CD14-positive monocyte (primary cell): ENCODE measurements at regions not wholly inside any gene's neighbourhood (a gene's known extent, or its start where the extent isn't known, plus 50 kb on each side); places are given as distances from the start of the nearest gene placed in this dataset.

Experiments used
- DNase-seq, 3 donors: peaks; one replicate each; pipeline ENCODE4 v3.0.0-alpha.2; 2011 to 2022
- H2AFZ ChIP-seq: 2 replicates; pipeline ENCODE4 v1.6.0; 2012; ENCODE audit warnings: mild to moderate bottlenecking, low read depth, low read length, inconsistent platforms; ENCODE audit not compliant: insufficient read depth, poor library complexity, severe bottlenecking
- H3K27ac ChIP-seq, 2 donors: 1 replicate in 1 of 2; 2 replicates in 1 of 2; pipeline ENCODE4 v1.5.1; 2012 to 2013; ENCODE audit warnings: low read length in 2 of 2, control low read depth in 1 of 2, inconsistent platforms in 1 of 2, low read depth in 1 of 2, mild to moderate bottlenecking in 1 of 2
- H3K27me3 ChIP-seq, 2 donors: one replicate each; pipeline versions ENCODE4 v1.6.0 to v1.6.1; 2011 to 2013; ENCODE audit warnings: low read length in 2 of 2; ENCODE audit not compliant: control insufficient read depth in 2 of 2, insufficient read depth in 2 of 2
- H3K36me3 ChIP-seq, 2 donors: replicated peaks in 1 of 2; 1 replicate in 1 of 2; 2 replicates in 1 of 2; pipeline versions ENCODE4 v1.5.1 to v1.6.1; 2012 to 2013; ENCODE audit warnings: low read length in 2 of 2, control low read depth in 1 of 2, inconsistent platforms in 1 of 2, mild to moderate bottlenecking in 1 of 2; ENCODE audit not compliant: insufficient read depth in 2 of 2, control insufficient read depth in 1 of 2
- H3K4me1 ChIP-seq, 2 donors: 1 replicate in 1 of 2; 2 replicates in 1 of 2; pipeline versions ENCODE4 v1.5.1 to v1.6.1; 2012 to 2013; ENCODE audit warnings: low read length in 2 of 2, control low read depth in 1 of 2, inconsistent platforms in 1 of 2, mild to moderate bottlenecking in 1 of 2, moderate library complexity in 1 of 2; ENCODE audit not compliant: insufficient read depth in 2 of 2, control insufficient read depth in 1 of 2
- H3K4me2 ChIP-seq: replicated peaks from 2 replicates; pipeline ENCODE3; 2012; ENCODE audit warnings: low read length, moderate library complexity, mild to moderate bottlenecking; ENCODE audit not compliant: poor library complexity, severe bottlenecking; ENCODE audit errors: extremely low read depth
- H3K4me3 ChIP-seq, 3 experiments: fragments of 200-600 bp in 1 of 3; sonication (generic) in 1 of 3; replicated peaks in 1 of 3; 1 replicate in 2 of 3; 2 replicates in 1 of 3; pipeline ENCODE4 v1.5.1; 2011 to 2013; ENCODE audit warnings: low read length in 3 of 3, mild to moderate bottlenecking in 3 of 3, control low read depth in 2 of 3, low read depth in 2 of 3, inconsistent platforms in 1 of 3, moderate library complexity in 1 of 3
- H3K79me2 ChIP-seq: 2 replicates; pipeline ENCODE4 v1.6.0; 2012; ENCODE audit warnings: mild to moderate bottlenecking, control low read depth, inconsistent platforms, low read length, moderate library complexity; ENCODE audit not compliant: insufficient read depth
- H3K9ac ChIP-seq: 2 replicates; pipeline ENCODE4 v1.6.0; 2017; ENCODE audit warnings: low read length, mild to moderate bottlenecking; ENCODE audit not compliant: insufficient read depth, poor library complexity, severe bottlenecking
- H3K9me3 ChIP-seq, 2 donors: replicated peaks in 1 of 2; 1 replicate in 1 of 2; 2 replicates in 1 of 2; pipeline versions ENCODE4 v1.5.1 to v1.6.1; 2012 to 2013; ENCODE audit warnings: low read length in 2 of 2, control low read depth in 1 of 2; ENCODE audit not compliant: control insufficient read depth in 1 of 2, insufficient read depth in 1 of 2
- H4K20me1 ChIP-seq: 2 replicates; pipeline ENCODE4 v1.6.0; 2012; ENCODE audit warnings: mild to moderate bottlenecking, low read length, control low read depth, moderate library complexity; ENCODE audit not compliant: insufficient read depth
- H3K27ac Mint-ChIP-seq, 7 donors: one replicate each; pipeline ENCODE4 v1.8.0; 2020; ENCODE audit warnings: mild to moderate bottlenecking in 7 of 7, mixed read lengths in 7 of 7, moderate library complexity in 6 of 7, inconsistent platforms in 2 of 7
- H3K27me3 Mint-ChIP-seq, 3 donors: one replicate each; pipeline ENCODE4 v1.8.0; 2021 to 2022; ENCODE audit warnings: low read depth in 3 of 3, mild to moderate bottlenecking in 3 of 3, mixed read lengths in 3 of 3, moderate library complexity in 3 of 3, inconsistent platforms in 1 of 3
- H3K36me3 Mint-ChIP-seq, 2 donors: one replicate each; pipeline ENCODE4 v1.8.0; 2020; ENCODE audit warnings: mixed read lengths in 2 of 2, inconsistent platforms in 1 of 2, mild to moderate bottlenecking in 1 of 2
- H3K4me1 Mint-ChIP-seq: one replicate; pipeline ENCODE4 v1.8.0; 2020; ENCODE audit warnings: mild to moderate bottlenecking, mixed read lengths
- H3K4me3 Mint-ChIP-seq, 2 donors: one replicate each; pipeline ENCODE4 v1.8.0; 2020; ENCODE audit warnings: mild to moderate bottlenecking in 2 of 2, mixed read lengths in 2 of 2, moderate library complexity in 1 of 2
- H3K9me3 Mint-ChIP-seq, 7 donors: one replicate each; pipeline ENCODE4 v1.8.0; 2020 to 2022; ENCODE audit warnings: mixed read lengths in 7 of 7, mild to moderate bottlenecking in 6 of 7, moderate library complexity in 6 of 7, inconsistent platforms in 2 of 7
- WGBS: methylation state at CpG from one replicate; pipeline ENCODE4 v1.1.5; 2013; ENCODE audit warnings: missing lambda C conversion rate; ENCODE audit not compliant: insufficient coverage; 5-methylcytosine and 5-hydroxymethylcytosine counted together
- intact Hi-C, 2 donors: fragments of 100-400 bp; cut with micrococcal nuclease; formaldehyde crosslinking; loops; one replicate each; pipeline versions ENCODE4 v1.15.0 to v1.15.1; 2023
- TF ChIP-seq, protein P1 (sequence below): fragments of 200-600 bp; IDR thresholded peaks from one replicate; pipeline ENCODE4 v1.8.0; 2022; ENCODE audit warnings: antibody characterized with exemption, mild to moderate bottlenecking

GRCh38 chr5:27308153-27308552 lies 269.8 kb upstream of the CDH9 start:
- H3K27ac Mint-ChIP-seq = no peak overlapping the region
- H3K27me3 Mint-ChIP-seq = no peaks in the 10 kb centered on the region
- Histone ChIP-seq H3K9me3 (no peaks in the 10 kb centered on the region), H4K20me1 (no peaks in the 10 kb centered on the region), H3K4me2 (no peak overlapping the region), H3K27me3 (no peaks in the 10 kb centered on the region), H3K9ac (no peak overlapping the region), H3K4me3 (no peak overlapping the region), H3K4me1 (no peaks in the 10 kb centered on the region), H3K79me2 (no peaks in the 10 kb centered on the region), H3K36me3 (no peaks in the 10 kb centered on the region), H2AFZ (no peak overlapping the region), H3K27ac (no peak overlapping the region)
- H3K36me3 Mint-ChIP-seq = no peaks in the 10 kb centered on the region
- intact Hi-C loops = no loop called here
- TF ChIP-seq, protein P1, sequence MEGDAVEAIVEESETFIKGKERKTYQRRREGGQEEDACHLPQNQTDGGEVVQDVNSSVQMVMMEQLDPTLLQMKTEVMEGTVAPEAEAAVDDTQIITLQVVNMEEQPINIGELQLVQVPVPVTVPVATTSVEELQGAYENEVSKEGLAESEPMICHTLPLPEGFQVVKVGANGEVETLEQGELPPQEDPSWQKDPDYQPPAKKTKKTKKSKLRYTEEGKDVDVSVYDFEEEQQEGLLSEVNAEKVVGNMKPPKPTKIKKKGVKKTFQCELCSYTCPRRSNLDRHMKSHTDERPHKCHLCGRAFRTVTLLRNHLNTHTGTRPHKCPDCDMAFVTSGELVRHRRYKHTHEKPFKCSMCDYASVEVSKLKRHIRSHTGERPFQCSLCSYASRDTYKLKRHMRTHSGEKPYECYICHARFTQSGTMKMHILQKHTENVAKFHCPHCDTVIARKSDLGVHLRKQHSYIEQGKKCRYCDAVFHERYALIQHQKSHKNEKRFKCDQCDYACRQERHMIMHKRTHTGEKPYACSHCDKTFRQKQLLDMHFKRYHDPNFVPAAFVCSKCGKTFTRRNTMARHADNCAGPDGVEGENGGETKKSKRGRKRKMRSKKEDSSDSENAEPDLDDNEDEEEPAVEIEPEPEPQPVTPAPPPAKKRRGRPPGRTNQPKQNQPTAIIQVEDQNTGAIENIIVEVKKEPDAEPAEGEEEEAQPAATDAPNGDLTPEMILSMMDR = no peak
- H3K4me1 Mint-ChIP-seq = no peaks in the 10 kb centered on the region
- peaks cover 0 to 1% (median 0%) of the 10 kb centered on the region in 7 donors for H3K9me3 Mint-ChIP-seq
- 90% methylated on average over 1 of the region's 4 CpGs for WGBS
- no peak overlapping the region for H3K4me3 Mint-ChIP-seq
- no peak for DNase-seq

DNA sequence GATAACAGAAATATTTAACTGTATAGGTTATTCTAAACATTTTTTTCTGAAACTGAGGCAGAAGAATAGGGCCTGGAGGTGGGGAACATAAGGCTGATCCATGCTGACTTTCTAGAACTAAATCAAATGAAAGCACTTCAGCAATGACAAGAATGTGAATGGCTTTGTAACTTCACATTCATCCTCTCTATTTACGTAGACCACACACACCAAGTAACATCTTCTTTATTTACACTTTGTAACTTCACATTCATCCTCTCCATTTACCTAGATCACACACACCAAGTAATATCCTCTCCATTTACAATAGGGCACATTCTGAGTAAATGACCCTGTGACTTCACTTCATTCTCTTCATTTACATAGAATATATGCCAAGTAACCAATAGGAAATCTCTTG lies 251.8 kb upstream of the CDH9 start:
- Histone ChIP-seq H3K79me2 (no peaks in the 10 kb centered on the region), H3K27ac (no peak overlapping the region)
- intact Hi-C loops = no loop called here

More for the DNA sequence above, 251.8 kb upstream of the CDH9 start:
- H4K20me1 ChIP-seq = no peaks in the 10 kb centered on the region
- no peak overlapping the region for H3K9ac ChIP-seq
- no peaks in the 10 kb centered on the region for H3K4me1 ChIP-seq
- no peaks in the 10 kb centered on the region for H3K36me3 Mint-ChIP-seq
- no peak overlapping the region for H3K4me2 ChIP-seq
- peaks cover 6 to 25% of the 10 kb centered on the region in 2 donors for H3K9me3 ChIP-seq
- TF ChIP-seq, protein P1 = no peak
- no peak overlapping the region for H3K4me3 ChIP-seq
- no peak for DNase-seq
- no peak overlapping the region for H3K4me3 Mint-ChIP-seq
- H3K27me3 ChIP-seq = no peaks in the 10 kb centered on the region
- WGBS = 88% methylated on average over 1 of the region's 1 CpG
- no peaks in the 10 kb centered on the region for H3K4me1 Mint-ChIP-seq
- peaks cover 6 to 19% (median 9%) of the 10 kb centered on the region in 7 donors for H3K9me3 Mint-ChIP-seq
- H3K27ac Mint-ChIP-seq = no peak overlapping the region
- no peak overlapping the region for H2AFZ ChIP-seq
- H3K27me3 Mint-ChIP-seq = no peaks in the 10 kb centered on the region
- H3K36me3 ChIP-seq = no peaks in the 10 kb centered on the region
